ENCODE measurements at regions not wholly inside any gene's neighbourhood (a gene's known extent, or its start where the extent isn't known, plus 50 kb on each side); places are given as distances from the start of the nearest gene placed in this dataset.
A peak's percentile ranks its signal among the peaks of the same experiment; 100 is the strongest.
"Not testable (repeated sequence)": the region's sequence is repeated elsewhere in the genome, so short reads cannot be mapped to it uniquely, and the experiment has no call there.

DNA sequence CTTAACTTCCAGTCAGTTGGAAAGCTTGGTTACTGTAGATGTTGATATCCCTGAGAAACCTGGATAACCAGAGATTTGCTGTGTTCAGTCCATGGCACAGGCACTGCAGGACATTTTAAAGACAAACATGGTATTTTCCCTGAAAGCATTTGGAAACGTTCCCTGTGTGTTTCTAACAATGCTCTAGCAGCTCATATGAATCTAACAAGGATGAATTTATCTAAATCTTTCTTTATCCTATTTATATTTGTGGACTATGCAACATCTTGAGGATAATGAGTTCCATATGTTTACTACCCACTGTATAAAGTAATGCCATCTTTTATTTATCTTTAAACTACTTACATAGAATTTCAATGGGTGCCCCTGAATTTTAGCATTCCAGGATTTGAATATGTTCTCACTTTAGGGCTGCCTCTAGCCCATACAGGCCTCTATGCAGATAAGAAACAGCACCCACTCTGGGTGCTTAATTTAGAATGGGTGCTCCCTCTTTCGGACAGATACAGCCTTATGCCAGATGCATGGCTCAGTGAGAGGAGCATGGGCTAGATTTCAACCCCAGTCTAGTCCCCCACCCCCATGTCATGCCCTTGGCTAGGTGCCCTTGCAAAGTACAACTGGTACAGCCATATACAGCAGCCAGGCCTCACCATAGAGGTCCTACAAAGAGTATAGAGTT is 50.6 kb upstream of the NEMP2 start:
- peak; percentile 40 for DNase-seq (ENCODE audit: low read depth)
- TF ChIP-seq, protein P1, sequence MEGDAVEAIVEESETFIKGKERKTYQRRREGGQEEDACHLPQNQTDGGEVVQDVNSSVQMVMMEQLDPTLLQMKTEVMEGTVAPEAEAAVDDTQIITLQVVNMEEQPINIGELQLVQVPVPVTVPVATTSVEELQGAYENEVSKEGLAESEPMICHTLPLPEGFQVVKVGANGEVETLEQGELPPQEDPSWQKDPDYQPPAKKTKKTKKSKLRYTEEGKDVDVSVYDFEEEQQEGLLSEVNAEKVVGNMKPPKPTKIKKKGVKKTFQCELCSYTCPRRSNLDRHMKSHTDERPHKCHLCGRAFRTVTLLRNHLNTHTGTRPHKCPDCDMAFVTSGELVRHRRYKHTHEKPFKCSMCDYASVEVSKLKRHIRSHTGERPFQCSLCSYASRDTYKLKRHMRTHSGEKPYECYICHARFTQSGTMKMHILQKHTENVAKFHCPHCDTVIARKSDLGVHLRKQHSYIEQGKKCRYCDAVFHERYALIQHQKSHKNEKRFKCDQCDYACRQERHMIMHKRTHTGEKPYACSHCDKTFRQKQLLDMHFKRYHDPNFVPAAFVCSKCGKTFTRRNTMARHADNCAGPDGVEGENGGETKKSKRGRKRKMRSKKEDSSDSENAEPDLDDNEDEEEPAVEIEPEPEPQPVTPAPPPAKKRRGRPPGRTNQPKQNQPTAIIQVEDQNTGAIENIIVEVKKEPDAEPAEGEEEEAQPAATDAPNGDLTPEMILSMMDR (conservative IDR thresholded peaks at IDR 0.05; ENCODE audit: low read length), result no peak
- H3K4me3 ChIP-seq (ENCODE audit: low read length), result no peak overlapping the region

DNA sequence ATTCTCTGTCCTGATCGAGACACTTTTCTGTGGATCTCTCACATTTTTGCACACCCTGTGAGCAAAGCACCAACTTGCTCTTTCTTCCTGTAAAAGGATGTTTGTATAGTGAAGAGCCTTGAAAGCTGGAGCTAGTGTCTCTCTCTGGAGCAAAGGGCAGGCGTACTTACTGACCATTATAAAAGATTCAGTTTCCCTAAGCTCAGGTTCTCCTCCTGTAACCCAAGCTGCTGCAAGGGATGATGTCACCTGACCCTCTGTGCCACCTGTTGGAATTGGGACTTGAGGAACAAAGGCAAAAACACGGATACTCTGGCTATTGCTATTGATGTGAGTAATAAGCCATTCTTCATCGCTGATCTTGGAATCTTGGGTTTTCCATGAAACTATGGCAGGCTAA is 52.6 kb upstream of the NEMP2 start:
- H3K4me3 ChIP-seq (ENCODE audit: low read length), result no peak overlapping the region
- TF ChIP-seq, protein P1 (conservative IDR thresholded peaks at IDR 0.05; ENCODE audit: low read length), result no peak
- no peak for DNase-seq (ENCODE audit: low read depth)

DNA sequence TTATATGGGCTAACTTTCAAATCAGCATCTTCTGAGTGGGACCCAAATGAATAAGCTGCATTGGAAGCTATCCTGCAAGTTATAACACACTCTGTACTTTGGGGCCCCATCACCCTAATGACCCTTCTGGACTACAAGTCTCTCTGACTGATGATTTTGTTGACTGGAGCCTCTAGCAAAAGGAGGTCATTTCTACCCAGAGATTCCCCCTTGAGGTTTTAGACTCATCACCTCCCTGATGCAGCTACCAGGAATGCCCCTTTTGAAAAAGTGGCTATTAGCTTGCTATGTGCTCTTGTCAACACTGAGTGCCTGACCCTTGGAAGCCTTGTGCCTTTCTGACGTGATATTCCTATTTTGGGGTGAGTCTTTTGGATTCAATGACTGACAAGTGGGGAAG is 54.5 kb upstream of the NEMP2 start:
- DNase-seq (ENCODE audit: low read depth), result no peak
- TF ChIP-seq, protein P1 (conservative IDR thresholded peaks at IDR 0.05; ENCODE audit: low read length), result no peak
- H3K4me3 ChIP-seq (ENCODE audit: low read length), result no peak overlapping the region

DNA sequence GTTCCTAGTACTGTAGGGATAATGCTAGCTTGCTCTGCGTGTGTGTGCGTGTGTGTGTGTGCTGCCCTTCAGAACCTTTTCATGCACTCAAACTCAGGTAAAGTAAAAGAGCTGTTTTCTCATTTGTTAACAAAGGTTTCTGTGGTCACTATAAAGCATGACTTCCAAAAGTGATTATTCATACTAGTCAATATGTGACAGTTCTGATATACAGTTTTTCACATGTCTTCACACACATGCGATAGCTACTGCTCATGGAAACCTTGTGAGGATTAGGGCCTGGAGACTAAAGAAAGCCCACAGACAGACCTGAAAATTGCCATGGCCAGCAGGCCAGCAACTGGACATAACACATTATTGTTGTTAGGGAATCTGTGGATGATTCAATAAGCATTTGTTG is 56.9 kb upstream of the NEMP2 start:
- TF ChIP-seq, protein P1 (conservative IDR thresholded peaks at IDR 0.05; ENCODE audit: low read length), result no peak
- no peak overlapping the region for H3K4me3 ChIP-seq (ENCODE audit: low read length)
- no peak for DNase-seq (ENCODE audit: low read depth)

DNA sequence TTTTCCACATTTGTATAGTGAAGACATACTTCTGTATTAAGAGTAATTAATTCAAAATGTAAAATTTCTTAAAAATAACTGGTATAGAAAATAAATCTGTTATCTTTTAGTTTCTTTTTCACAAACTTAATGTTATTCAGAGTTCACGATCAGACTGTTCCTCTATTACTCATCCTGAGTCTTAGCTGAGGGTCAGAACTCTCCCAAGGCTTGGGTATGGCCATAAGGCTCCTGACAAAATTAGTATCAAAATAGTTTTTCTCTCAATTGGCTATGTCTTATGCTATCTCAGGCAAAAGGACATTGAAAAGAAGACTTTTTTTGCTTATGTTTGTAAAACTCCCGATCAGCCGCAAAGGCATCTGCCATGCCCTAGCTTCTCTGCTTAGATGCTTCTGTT is 56.1 kb upstream of the NAB1 start:
- no peak for DNase-seq (ENCODE audit: low read depth)
- TF ChIP-seq, protein P1 (conservative IDR thresholded peaks at IDR 0.05; ENCODE audit: low read length), result no peak
- no peak overlapping the region for H3K4me3 ChIP-seq (ENCODE audit: low read length)

DNA sequence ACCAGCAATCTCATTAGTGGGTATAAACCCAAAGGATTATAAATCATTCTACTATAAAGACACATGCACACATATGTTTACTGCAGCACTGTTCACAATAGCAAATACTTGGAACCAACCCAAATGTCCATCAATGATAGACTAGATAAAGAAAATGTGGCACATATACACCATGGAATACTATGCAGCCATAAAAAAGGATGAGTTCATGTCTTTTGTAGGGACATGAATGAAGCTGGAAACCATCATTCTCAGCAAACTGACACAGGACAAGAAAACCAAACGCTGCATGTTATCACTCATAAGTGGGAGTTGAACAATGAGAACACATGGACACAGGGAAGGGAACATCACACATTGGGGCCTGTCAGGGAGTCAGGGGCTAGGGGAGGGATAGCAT is 53.0 kb upstream of the NAB1 start:
- DNase-seq (ENCODE audit: low read depth); H3K4me3 ChIP-seq (ENCODE audit: low read length): not testable (repeated sequence)

DNA sequence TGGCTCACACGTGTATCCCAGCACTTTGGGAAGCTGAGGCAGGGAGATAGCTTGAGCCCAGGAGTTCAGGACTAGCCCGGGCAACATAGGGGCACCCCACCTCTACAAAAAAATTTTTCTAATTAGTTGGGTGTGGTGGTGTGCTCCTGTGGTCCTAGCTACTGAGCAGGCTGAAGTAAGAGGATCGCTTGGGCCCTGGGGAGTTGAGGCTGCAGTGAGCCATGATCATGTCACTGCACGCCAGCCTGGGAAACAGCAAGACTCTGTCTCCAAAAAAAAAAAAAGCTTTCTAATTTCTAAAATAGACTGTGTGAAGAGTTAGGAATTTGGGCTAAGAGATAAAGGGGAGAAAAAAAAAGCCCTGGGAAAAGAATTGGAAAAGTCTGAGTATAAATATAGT is 51.9 kb upstream of the NAB1 start:
- no peak overlapping the region for H3K4me3 ChIP-seq (ENCODE audit: low read length)
- DNase-seq (ENCODE audit: low read depth), result no peak
- TF ChIP-seq, protein P1 (conservative IDR thresholded peaks at IDR 0.05; ENCODE audit: low read length), result no peak

DNA sequence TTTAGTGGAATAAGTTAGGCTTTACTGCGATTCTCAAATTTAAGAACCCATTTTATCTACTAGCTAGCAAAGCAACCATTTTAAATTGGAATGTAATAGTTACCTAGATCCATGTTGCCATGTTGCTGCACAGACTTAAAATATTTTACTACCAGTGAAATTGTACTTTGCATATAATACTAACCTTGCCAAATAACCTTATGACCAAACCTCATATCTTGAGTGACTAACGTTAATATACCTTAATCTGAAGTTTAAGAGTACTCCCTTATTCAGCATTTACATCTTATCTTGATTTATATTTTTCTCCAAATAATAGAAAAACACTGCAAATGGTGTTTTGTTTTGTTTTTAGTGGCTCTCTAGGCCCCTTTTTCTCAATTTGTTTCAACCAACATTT is 50.3 kb upstream of the NAB1 start:
- no peak for DNase-seq (ENCODE audit: low read depth)
- H3K4me3 ChIP-seq (ENCODE audit: low read length), result no peak overlapping the region
- TF ChIP-seq, protein P1 (conservative IDR thresholded peaks at IDR 0.05; ENCODE audit: low read length), result no peak
